Astrocyte of the cerebellum (primary cell): ENCODE measurements at regions not wholly inside any gene's neighbourhood (a gene's known extent, or its start where the extent isn't known, plus 50 kb on each side); places are given as distances from the start of the nearest gene placed in this dataset.
"Not testable (repeated sequence)": the region's sequence is repeated elsewhere in the genome, so short reads cannot be mapped to it uniquely, and the experiment has no call there.

Experiments
- DNase-seq: peaks from one replicate; pipeline ENCODE4 v3.0.0-alpha.2; 2011; ENCODE audit warnings: low read depth
- H3K4me3 ChIP-seq: 2 replicates; pipeline ENCODE4 v1.5.1; 2011; ENCODE audit warnings: mild to moderate bottlenecking, low read depth, low read length, moderate library complexity
- CTCF ChIP-seq: IDR thresholded peaks from 2 replicates; pipeline ENCODE4 v1.5.1; 2012; ENCODE audit warnings: low read length, low read depth, moderate library complexity, mild to moderate bottlenecking; ENCODE audit errors: missing control alignments
- in situ Hi-C: cut with HindIII; loops from 2 replicates; pipeline ENCODE4 v1.10.0; 2017; ENCODE audit warnings: low sequenced_read_pairs

- TF ChIP-seq CTCF: no peak
- DNase-seq: no peak
- no peak overlapping the region for H3K4me3 ChIP-seq
- in situ Hi-C loops: no loop called here
These were observed 230.5 kb downstream of the ATPSCKMT start for GRCh38 chr5:10019236-10019635.

- no peak overlapping the region for H3K4me3 ChIP-seq
- DNase-seq: peak; percentile 27
- in situ Hi-C loops: no loop called here
- TF ChIP-seq CTCF: no peak
These were observed 231.3 kb downstream of the ATPSCKMT start for GRCh38 chr5:10018201-10019069.

GRCh38 chr5:10017786-10018185, 231.9 kb downstream of the ATPSCKMT start:
- no peak for DNase-seq
- in situ Hi-C loops: no loop called here

GRCh38 chr5:10016559-10016958, 233.1 kb downstream of the ATPSCKMT start:
- in situ Hi-C loops, DNase-seq: not testable (repeated sequence)

More at GRCh38 chr5:10017786-10018185, 231.9 kb downstream of the ATPSCKMT start:
- no peak overlapping the region for H3K4me3 ChIP-seq
- no peak for TF ChIP-seq CTCF

GRCh38 chr5:10015681-10016080, 234.0 kb downstream of the ATPSCKMT start:
- H3K4me3 ChIP-seq, in situ Hi-C loops, DNase-seq: not testable (repeated sequence)

More at GRCh38 chr5:10016559-10016958, 233.1 kb downstream of the ATPSCKMT start:
- not testable (repeated sequence) for H3K4me3 ChIP-seq

GRCh38 chr5:10009802-10010201, 239.9 kb downstream of the ATPSCKMT start:
- no peak for TF ChIP-seq CTCF
- DNase-seq: no peak
- no peak overlapping the region for H3K4me3 ChIP-seq
- in situ Hi-C loops: no loop called here

- no peak for DNase-seq
- H3K4me3 ChIP-seq: no peak overlapping the region
- in situ Hi-C loops: no loop called here
- no peak for TF ChIP-seq CTCF
These were observed 262.6 kb downstream of the ATPSCKMT start for GRCh38 chr5:9987101-9987500.

GRCh38 chr5:9977070-9977469, 272.6 kb downstream of the ATPSCKMT start:
- no peak for DNase-seq
- H3K4me3 ChIP-seq: no peak overlapping the region
- in situ Hi-C loops: no loop called here
- no peak for TF ChIP-seq CTCF
